Inferior parietal cortex (tissue), 1 donor: ENCODE measurements at regions not wholly inside any gene's neighbourhood (a gene's known extent, or its start where the extent isn't known, plus 50 kb on each side); places are given as distances from the start of the nearest gene placed in this dataset.
"Not testable (repeated sequence)": the region's sequence is repeated elsewhere in the genome, so short reads cannot be mapped to it uniquely, and the experiment has no call there.

Source experiments
- DNase-seq: peaks from one replicate; pipeline ENCODE4 v3.0.0-alpha.2; 2016; ENCODE audit errors: extremely low spot score

- DNase-seq: no peak
Measured at GRCh38 chr22:27247701-27248434, 553.7 kb downstream of the MN1 start.

GRCh38 chr22:27250418-27250817 lies 551.1 kb downstream of the MN1 start:
- no peak for DNase-seq

- no peak for DNase-seq
Measured at GRCh38 chr22:27250886-27251285, 550.7 kb downstream of the MN1 start.

GRCh38 chr22:27251563-27251962 lies 550.0 kb downstream of the MN1 start:
- no peak for DNase-seq

GRCh38 chr22:27252282-27253049 lies 549.1 kb downstream of the MN1 start:
- DNase-seq: no peak

GRCh38 chr22:27253108-27253902 lies 548.3 kb downstream of the MN1 start:
- no peak for DNase-seq

GRCh38 chr22:27254063-27254462 lies 547.5 kb downstream of the MN1 start:
- DNase-seq: not testable (repeated sequence)

GRCh38 chr22:27255580-27255979 lies 546.0 kb downstream of the MN1 start:
- no peak for DNase-seq

- no peak for DNase-seq
Measured at GRCh38 chr22:27257987-27258386, 543.6 kb downstream of the MN1 start.

GRCh38 chr22:27258616-27259172 lies 542.9 kb downstream of the MN1 start:
- no peak for DNase-seq

- no peak for DNase-seq
Measured at GRCh38 chr22:27259433-27259832, 542.1 kb downstream of the MN1 start.

GRCh38 chr22:27260087-27260698 lies 541.4 kb downstream of the MN1 start:
- no peak for DNase-seq

- DNase-seq: no peak
Measured at GRCh38 chr22:27262361-27262760, 539.2 kb downstream of the MN1 start.

- no peak for DNase-seq
Measured at GRCh38 chr22:27264184-27264583, 537.4 kb downstream of the MN1 start.

- DNase-seq: no peak
Measured at GRCh38 chr22:27267145-27267544, 534.4 kb downstream of the MN1 start.

- DNase-seq: no peak
Measured at GRCh38 chr22:27269751-27270543, 531.6 kb downstream of the MN1 start.

- DNase-seq: no peak
Measured at GRCh38 chr22:27270818-27271510, 530.6 kb downstream of the MN1 start.

GRCh38 chr22:27273436-27273835 lies 528.1 kb downstream of the MN1 start:
- no peak for DNase-seq

- no peak for DNase-seq
Measured at GRCh38 chr22:27273853-27274252, 527.7 kb downstream of the MN1 start.

GRCh38 chr22:27274770-27275449 lies 526.6 kb downstream of the MN1 start:
- DNase-seq: no peak
